Activated CD4-positive, alpha-beta T cell treated with anti-CD3 and anti-CD28 coated beads, Interleukin-2, amount 50 U/mL, for 48 hours (primary cell): ENCODE measurements at regions not wholly inside any gene's neighbourhood (a gene's known extent, or its start where the extent isn't known, plus 50 kb on each side); places are given as distances from the start of the nearest gene placed in this dataset.

Source experiments
- DNase-seq, 2 experiments: peaks; one replicate each; pipeline ENCODE4 v3.0.0-alpha.2; 2020

DNA sequence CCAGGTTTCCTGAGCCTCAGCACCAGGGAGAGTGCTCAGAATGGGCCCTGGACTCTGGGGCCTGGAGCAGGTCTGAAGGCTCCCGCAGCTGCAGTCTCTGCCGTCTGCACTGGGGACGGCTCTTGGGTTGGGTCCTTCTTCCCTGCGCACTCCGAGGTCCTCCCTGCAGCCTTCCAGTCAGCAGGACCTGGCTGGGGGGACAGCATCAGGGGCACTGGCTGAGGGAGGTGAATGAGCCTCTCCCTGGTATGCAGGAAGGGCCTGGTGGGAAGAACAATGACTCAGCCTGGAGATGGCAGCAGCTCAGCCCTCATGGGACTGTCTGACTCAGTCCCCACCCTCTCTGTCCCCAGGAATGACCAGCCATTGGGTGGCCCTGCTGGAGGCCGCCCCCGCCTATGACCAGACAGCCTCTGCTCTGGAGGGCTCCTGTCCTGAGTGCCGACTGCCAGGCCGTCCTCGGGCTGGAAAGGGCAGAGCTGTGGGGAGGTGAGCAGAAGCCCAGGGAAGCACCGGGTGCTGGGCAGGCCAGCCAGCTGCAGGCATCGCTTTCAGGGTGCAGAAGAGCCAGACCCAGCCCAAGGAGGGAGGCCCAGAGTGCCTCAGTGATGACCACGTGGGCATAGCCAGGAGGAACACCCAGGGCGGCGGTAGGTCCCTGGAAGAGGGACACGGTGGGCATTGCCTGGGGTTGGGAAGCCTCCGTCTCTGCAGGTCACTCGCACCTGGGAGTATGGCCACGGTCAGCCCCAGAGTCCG lies 455.0 kb downstream of the BRD1 start:
- DNase-seq, result no peak

DNA sequence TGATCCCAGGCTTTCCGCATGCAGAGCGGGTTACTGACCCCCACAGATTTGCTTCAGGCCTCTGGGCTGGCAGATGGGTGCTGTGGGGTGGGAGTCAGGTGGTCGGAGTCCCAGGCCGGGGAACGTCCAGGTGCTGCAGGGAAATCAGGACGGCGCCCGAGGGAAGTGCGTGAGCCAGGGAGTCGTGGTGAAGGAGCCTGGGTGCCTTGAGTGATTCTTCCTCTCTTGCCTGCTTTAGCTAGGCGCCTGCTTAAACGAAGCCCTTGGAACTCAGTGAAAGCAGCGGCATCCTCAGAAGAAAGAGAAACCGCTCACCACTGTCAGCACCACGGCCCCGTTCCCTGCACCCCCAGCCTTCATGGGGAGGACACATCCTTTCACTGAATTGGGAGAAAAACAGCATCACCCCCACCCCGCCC lies 455.6 kb downstream of the BRD1 start:
- no peak for DNase-seq

GRCh38 chr22:49371325-49372110 lies 456.2 kb downstream of the BRD1 start:
- DNase-seq, result no peak

DNA sequence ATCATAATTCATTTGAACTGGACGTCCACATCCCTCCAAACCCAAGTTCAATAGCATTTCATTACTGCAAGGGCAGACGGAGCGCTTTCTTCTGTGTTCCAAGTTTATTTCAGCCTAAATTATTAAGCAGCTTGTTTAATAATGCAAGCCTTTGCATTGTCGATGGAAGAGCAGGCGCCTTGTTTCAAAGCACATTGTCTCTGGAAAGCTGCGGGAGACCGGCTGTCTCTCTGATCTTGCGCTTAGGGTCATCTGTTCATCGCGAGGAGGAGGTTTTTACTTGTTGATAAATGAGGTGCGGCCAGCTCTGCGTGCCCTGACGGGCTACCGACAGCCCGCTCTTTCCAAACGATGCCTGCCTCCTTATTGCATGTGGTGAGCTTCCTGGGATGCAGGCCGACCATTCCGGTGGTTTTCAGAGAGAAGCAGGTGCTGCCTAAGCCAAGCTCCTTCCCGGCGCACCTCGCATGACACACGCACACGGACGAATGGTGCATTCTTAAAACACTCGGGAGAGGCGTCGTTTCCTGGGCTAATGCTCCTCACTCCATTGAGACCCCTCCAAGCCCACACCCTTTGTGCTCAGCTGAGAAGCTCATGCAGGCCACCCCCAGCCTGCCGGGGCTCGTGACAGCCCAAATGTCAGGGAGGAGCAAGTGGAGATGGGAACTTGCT lies 456.9 kb downstream of the BRD1 start:
- DNase-seq, result no peak

- DNase-seq, result no peak
These were observed 457.7 kb downstream of the BRD1 start for GRCh38 chr22:49369726-49370626.

GRCh38 chr22:49368976-49369725 lies 458.5 kb downstream of the BRD1 start:
- DNase-seq, result no peak

- no peak for DNase-seq
These were observed 459.3 kb downstream of the BRD1 start for GRCh38 chr22:49368221-49368975.

GRCh38 chr22:49367041-49367697 lies 460.5 kb downstream of the BRD1 start:
- no peak for DNase-seq

GRCh38 chr22:49366437-49366836 lies 461.2 kb downstream of the BRD1 start:
- no peak for DNase-seq

DNA sequence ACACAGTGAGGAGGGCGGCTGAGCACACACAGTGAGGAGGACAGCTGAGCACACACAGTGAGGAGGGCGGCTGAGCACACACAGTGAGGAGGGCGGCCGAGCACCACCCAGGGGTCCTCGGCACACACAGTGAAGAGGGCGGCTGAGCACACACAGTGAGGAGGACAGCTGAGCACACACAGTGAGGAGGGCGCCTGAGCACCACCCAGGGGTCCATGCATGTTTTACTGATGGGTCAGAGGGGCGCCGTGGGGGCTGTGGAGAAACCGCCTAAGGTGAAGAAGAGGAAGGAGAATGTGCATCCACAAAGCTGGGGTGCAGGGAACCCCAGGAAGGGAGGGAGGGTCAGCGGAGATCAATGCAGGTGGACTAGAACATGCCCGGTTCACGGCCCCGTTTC lies 461.8 kb downstream of the BRD1 start:
- DNase-seq, result no peak

DNA sequence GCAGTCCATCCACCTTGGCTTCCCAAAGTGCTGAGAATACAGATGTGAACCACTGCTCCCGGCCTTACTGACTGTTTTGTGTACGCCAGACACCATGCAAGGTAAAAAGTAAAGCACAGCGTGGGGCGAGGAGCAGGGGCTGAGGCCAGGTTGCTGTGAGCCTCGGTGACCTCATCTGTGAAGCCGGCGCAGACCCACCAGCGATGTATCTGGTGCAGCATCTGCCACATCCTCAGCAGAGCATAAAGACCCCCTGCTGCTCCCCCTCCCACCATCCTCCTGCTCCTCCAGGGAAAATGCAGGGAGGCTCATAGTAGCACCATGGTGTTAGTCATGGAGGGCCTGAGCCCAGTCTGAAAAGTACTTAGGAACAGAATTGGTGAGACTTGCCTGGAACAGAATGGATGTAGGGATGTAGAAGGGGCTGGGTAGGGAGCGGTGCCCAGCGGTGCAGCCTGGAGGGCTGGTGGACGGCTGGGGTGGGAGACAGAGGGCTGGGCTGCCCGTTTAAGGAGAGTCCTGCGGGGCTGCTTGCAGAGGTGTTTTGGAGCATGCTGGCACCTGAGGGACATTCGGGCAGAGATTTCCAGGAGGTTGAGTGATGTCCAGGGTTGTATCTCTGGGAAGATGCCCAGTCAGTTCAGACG lies 462.4 kb downstream of the BRD1 start:
- DNase-seq, result no peak

DNA sequence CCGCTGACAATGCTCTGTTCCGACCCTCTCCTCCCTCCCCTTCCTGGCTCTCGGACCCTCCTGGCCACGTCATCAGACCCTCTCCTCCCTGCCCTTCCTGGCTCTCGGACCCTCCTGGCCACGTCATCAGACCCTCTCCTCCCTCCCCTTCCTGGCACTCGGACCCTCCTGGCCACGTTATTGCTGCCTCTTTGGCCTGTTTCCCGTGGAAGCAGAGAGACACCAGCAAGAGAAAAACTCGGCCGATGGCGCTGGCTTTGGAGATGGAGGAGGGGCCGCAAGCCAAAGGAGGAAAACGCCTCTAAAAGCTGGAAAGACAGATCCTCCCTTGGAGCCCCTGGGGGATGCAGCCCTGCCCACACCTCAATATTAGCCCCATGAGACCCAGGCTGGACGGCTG lies 463.3 kb downstream of the BRD1 start:
- no peak for DNase-seq

DNA sequence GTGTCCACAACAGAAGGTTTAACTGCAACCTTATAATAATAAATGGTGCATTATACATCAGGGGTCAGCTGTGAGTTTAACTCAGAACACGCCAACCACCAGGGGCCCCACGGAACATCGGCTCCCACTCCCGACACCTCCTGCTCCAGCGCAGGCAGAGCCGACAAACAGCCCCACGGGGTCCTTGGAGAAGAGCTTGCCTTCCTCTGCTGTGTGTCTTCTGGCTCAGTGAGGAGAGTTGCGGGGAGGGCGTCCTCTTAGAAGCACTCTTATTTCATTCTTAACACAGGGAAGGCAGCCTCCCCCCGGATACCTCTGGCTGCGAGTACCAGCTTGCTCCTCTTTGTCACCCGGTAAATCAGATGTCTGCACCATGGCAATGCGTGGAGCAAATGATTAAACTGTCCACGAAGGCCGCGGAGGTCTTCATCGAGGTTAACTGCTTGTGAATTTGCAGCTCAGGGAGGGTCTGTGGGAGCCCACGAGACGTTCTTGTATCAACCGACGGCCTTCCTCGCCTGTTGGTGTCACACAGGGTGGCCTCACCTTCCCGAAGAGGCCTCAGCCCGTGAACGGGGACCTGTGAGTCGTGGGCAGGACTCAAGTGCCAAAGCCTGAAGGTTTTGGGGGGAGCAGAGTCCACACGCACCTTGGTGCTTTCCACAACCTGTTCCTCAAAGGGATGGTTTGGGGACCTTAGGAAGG lies 464.0 kb downstream of the BRD1 start:
- DNase-seq, result no peak

DNA sequence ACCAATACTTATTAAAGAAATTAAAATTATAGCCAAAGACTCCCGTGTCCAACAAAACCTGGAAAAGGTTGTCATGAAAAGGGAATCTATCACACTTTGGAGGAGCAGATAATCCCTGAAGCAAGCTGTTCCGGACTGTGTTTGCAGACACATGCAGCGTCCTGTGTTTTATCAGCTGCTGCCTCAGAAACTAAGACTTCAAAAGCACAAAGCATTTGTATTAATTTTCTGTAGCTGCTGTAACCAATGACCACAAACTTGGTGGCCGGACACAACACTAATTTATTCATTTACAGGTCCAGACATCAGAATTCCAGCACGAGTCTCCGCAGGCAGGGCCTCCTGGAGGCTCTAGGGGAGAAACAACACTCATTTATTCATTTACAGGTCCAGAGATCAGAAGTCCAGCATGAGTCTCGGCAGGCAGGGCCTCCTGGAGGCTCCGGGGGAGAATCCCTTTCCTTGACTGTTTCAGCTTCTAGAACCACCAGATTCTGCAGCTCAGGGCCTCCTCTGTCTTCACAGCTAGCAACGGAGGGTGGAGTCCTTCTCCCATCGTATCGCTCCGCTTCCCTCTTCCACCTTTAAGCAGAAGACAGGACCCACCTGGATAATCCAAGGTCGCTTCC lies 465.3 kb downstream of the BRD1 start:
- no peak for DNase-seq

- no peak for DNase-seq
These were observed 466.5 kb downstream of the BRD1 start for GRCh38 chr22:49361164-49361563.

GRCh38 chr22:49360746-49361145 lies 466.9 kb downstream of the BRD1 start:
- no peak for DNase-seq

- no peak for DNase-seq
These were observed 468.6 kb downstream of the BRD1 start for GRCh38 chr22:49359076-49359475.

GRCh38 chr22:49357661-49358440 lies 469.8 kb downstream of the BRD1 start:
- no peak for DNase-seq
